CD4-positive, alpha-beta T cell treated with Interleukin-6 for 4 hours (primary cell): ENCODE measurements at regions not wholly inside any gene's neighbourhood (a gene's known extent, or its start where the extent isn't known, plus 50 kb on each side); places are given as distances from the start of the nearest gene placed in this dataset.

ENCODE experiments used
- DNase-seq: peaks from one replicate; pipeline ENCODE4 v3.0.0-alpha.2; 2020; ENCODE audit warnings: mixed read lengths

DNA sequence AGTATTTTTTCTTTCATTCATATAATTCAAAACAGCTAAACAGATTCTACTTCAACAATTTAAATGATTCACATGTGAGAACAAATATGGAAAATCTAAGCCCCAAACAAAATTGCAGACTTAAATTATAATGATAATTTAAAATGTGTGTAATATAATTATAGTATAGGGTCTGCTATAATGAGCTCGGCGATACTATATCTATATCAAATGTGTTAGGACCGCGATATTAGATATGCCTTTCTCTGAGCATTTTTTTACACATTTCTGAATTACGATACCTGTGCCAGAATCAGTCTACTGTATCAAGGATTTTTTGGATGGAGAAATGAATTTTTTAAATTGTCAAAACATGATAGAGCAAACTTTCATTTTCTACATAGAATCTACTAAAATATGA is 808.8 kb upstream of the POU3F3 start:
- DNase-seq: no peak

- no peak for DNase-seq
Measured at GRCh38 chr2:104046466-104046865, 807.4 kb upstream of the POU3F3 start.

DNA sequence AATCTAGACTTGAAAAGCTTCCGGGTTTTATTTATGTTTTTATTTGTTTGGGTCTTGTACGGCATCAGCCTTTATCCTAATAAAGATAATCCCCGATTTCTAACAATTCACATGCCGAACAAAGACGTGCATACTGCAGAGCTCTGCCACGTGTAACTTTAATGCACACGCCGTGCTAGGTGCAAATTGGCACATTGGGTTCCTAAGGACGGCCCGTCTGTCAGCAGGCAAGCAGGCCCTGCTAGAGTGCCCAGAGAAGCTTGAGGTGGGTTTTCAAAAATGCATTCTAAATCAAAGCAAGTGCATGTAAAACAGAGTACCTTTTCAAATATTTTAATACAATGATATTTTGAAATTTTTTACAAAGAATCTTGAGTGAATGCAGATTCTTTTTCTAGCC is 806.4 kb upstream of the POU3F3 start:
- DNase-seq: no peak

- no peak for DNase-seq
Measured at GRCh38 chr2:104049438-104049837, 804.5 kb upstream of the POU3F3 start.

DNA sequence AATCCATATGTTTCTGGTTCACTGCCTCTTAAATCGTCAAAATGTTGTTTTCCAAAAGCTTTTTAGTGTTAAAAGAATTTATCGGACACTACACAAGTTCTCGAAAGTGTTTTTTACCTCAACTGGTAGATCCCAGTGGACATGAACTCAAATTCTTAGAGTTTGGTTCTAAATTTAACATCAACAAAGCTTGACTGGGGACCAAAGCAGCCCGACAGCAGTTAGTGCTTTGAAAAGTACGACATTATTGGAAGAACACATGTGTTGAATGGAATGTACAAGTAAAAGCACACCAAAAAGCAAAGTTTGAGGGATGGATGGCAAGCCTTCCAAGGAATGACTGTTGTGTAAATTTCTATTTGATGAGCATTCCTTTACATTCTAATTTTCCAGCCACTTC is 803.9 kb upstream of the POU3F3 start:
- DNase-seq: no peak

- DNase-seq: no peak
Measured at GRCh38 chr2:104050656-104051242, 803.2 kb upstream of the POU3F3 start.

DNA sequence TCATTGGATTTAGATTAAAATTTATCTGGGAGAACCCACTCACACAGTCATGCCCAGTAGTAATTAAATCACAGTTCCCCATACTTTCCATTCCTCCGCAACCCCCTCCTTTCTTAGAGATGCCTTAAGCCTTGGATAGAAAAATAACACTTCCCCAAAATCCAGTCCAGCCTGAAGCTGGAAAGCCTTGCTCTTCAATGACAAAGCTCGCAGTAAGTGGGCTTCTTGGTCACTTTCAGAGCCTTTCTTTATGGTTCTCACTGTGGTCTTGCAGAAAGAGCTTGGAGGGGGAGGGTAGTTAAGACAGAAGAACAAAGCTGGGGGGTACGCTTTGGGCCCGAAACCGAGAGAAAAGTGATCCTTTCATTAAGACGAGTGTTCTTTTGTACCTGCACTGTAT is 802.1 kb upstream of the POU3F3 start:
- no peak for DNase-seq

DNA sequence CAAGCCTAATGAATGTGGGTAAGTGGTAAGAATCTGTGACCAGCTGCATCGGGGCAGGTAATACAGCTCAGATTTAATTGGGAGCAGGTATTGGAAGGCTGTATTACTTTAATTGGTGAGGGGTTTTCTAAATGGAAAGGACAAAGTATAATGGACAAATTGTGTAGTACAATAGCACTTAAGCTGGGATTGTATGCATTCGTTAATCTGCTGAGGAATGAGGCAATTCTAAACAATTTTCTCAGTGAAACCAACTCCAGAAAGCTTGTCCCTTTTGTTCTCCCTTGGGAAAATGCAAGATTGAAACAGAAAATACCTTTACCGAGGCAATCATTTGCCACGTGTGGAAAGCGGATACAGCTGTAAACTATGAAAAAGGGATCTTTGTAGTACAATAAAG is 801.6 kb upstream of the POU3F3 start:
- DNase-seq: no peak

DNA sequence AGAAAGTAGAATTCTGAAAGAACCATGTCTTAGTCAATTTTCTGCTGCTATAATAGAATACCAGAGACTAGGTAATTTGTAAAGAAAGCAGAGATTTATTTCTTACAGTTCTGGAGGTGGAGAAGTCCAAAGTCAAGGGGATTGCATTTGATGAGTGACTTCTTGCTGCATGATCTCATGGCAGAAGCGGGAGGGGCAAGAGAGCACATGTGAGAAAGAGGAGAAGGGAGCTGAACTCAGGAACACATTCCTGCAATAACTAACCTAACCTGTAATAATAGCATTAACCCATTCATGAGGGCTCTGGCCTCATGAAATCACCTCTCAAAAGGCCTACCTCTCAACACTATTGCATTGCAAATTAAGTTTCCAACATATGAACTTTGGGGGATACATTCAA is 797.5 kb upstream of the POU3F3 start:
- DNase-seq: no peak

GRCh38 chr2:104068665-104069064 is 785.2 kb upstream of the POU3F3 start:
- DNase-seq: no peak

- DNase-seq: no peak
Measured at GRCh38 chr2:104077573-104077972, 776.3 kb upstream of the POU3F3 start.

GRCh38 chr2:104078431-104079157 is 775.3 kb upstream of the POU3F3 start:
- DNase-seq: no peak

DNA sequence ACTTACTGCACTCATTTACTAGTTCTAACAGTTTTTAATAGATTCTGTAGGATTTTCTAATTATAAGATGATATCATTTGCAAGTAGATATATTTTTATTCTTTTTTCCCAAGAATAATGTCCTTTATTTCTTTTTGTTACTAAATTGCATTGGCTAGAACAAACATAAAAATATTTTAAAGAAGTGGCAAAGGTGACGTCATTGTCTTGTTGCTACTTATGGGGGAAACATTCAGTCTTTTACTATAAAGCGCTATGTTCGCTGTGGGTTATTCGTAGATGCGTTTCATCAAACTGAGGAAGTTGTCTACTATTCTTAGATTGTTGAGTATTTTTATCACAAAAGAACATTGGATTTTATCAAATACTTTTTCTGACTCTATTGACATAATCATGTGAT is 765.2 kb upstream of the POU3F3 start:
- no peak for DNase-seq

DNA sequence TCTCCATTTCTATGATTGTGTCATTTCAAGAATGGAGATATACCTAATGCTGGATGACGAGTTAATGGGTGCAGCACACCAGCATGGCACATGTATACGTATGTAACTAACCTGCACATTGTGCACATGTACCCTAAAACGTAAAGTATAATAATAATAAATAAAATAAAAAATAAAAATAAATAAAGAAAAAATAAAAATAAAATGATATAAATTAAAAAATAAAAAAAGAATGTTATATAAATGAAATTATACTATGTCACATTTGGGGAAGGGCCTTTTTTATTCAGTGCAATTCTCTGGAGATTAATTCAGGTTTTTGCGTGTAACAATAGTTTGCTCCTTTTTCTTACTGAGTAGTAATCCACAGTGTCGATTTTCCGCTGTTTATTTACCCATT is 763.5 kb upstream of the POU3F3 start:
- DNase-seq: no peak

DNA sequence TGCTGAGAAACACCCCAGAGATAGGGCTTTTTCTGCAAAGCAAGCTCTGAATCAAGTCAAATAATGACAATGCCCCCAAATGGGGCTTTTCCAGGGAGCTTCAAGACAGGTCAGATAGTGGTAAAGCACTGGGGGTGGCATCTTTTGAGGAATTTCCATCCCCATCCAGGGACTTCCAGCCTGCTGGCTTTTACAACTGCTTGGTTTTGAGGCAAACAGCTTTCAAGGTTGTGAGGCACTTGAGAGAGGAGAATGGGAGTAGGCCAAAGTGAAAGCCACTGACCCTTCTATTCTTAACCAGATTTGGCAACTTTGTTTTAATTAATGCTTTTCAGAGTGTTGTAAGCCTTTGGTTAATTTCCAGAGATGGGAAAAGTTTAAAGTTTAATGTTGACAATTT is 762.0 kb upstream of the POU3F3 start:
- DNase-seq: no peak

DNA sequence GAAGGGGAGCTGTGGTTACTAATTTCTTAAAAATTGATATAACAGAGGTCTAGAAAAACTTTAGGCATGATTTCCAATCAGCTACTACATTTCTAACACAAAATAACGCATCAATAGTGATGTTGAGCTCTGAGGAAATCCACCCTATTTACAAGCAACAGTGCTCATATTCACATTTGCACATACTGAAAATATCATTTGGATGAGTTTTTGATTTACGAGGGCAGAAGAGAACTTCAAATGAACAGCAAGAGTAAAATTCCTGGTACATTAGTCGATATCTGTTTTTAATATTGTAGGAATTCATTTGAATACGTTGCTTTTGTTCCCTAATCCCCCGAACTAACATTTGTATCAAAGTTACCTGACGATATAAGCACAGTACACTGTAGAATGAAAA is 761.0 kb upstream of the POU3F3 start:
- no peak for DNase-seq

DNA sequence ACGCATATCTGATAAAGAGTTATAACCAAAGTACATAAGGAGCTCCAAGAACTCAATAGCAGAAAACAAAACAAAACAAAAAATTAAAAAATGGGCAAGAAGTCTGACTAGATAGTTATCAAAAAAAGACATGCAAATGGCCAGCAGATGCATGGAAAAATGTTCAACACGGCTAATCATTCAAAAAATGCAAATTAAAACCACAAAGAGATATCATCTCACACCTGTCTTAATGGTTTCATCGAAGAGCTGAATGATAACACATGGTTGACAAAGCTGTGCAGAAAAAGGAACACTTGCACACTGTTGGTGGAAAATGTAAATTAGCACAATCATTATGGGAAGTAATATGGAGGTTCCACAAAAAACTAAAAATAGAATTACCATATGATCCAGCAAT is 751.3 kb upstream of the POU3F3 start:
- DNase-seq: no peak

DNA sequence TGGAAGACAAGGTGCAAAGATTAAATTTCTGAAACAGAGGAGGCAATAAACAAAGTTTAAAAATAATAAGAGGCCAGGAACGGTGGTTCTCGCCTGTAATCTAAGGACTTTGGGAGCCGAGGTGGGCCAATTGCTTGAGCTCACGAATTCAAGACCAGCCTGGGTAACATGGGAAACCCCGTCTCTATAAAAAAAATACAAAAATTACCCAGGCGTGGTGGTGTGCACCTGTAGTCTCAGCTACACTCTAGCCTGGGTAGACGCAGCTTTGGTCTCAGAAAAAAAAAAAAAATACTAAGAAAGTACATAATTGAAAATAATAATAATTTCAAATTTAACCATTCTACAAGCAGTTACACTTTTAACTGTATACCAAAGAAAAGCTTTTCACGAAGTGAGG is 744.6 kb upstream of the POU3F3 start:
- no peak for DNase-seq

GRCh38 chr2:104118889-104119288 is 735.0 kb upstream of the POU3F3 start:
- DNase-seq: no peak

- no peak for DNase-seq
Measured at GRCh38 chr2:104120171-104120570, 733.7 kb upstream of the POU3F3 start.

DNA sequence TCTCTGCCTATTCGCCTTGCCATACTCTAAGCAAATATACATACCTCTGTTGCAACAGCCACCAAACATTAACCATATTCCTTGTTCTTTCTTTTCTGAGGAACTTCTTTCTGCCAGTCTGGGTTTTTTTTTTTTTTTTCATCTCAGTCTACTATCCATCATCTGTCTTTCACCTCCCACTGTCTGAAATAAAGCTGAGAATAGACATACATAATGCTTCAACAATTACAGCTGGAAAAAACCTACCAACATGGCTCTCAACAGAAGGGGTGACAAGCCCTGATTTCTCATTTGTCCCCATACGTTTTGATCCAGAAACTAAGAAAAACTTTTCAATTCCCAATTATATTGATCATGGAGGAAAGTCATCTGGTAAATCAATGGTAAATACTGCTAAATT is 728.8 kb upstream of the POU3F3 start:
- DNase-seq: no peak

DNA sequence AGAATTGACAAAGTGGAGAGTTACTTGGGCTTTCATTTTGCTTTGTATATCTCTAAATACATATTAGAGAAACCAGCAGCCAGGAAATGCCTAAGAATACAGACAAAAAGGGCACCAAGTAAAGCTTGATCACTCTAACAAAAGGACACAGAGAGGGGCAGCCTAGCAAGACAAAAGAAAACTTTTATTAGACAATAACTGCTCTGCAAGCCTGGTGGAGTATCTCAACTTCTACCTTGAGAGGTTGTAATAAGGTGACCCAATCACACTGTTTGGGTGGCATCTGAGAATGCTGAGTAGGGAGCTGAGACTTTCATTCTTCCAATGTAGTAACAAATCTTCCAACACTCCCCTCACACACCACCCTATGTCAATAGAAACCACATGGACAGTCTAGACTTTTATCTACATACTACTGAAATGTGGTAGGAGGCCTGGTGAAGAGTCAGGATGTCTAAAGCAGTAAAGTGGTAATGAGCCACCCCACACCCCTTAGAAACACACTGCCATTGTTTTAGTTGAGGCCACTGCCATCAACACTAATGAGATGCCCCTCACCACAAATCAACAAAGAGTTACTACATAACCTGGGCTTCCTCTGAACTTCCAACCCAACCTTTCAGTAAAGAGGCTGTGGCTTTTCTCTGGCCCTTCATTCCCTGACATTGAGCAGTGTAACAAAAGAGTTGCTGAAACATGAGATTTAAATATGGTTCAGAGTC is 726.7 kb upstream of the POU3F3 start:
- no peak for DNase-seq

DNA sequence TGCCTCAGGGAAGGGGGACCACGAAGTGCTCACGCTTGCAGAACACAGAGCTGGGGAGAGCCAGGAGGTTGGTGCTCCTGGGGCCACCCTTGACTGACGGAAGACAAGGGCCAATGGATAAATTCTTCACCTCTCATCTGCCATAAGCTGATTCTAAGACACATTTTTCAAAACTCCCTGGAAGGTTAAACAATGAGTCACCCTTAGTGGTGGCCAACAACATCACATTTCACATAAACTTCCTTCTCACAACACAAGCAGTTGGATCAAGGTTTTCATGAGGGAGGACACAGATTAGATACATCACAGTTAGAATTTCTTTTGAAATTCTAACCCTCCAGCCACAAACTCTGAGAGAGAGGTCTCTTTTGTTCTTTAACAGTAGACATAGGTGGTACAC is 713.6 kb upstream of the POU3F3 start:
- DNase-seq: no peak

GRCh38 chr2:104158191-104158590 is 695.7 kb upstream of the POU3F3 start:
- DNase-seq: no peak
